ENCODE measurements at regions not wholly inside any gene's neighbourhood (a gene's known extent, or its start where the extent isn't known, plus 50 kb on each side); places are given as distances from the start of the nearest gene placed in this dataset.
"Not testable (repeated sequence)": the region's sequence is repeated elsewhere in the genome, so short reads cannot be mapped to it uniquely, and the experiment has no call there.

DNA sequence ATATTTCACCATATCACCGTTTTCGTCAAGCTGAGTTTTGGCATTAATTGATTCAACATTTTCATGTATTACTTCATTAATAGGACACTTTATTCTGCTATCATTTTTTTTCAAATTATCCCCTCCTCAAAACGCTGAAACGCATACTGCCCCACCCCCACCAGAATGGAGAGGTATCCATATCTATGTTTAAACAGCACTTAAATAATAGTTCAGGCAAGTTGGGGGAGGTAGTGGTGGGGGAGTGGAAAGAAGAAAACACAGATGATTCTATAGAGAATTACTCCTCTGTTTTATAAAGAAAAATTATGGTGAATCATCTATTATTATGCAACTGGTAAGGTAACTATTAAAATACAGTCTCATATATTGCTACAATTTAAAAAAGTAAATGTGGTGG is 314.4 kb upstream of the ZEB2 start:
- DNase-seq: no peak

DNA sequence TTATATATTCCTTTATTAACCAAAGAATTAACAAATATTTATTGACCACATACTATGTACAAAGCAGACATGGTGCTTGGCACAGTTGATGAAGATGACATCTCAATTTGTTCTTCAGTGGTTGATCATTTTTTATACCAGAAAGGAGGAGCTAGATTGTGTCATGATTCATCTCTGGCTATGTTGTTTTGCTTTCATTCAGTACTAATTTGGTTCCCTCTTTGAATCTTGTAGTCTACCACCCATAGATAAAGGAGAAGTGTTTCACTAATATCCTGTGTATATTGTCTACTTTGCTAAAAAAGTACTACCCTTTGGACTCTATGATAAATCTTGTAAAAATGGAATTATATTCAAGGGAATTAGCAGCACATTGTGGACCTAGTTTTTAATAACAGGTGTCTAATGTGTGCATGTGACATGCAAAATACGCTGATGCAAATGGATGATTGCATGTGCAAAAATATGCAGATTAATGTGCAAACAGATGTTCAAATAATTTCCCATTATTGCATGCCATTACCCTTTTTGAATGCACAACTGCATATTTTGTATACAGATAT is 313.2 kb upstream of the ZEB2 start:
- no peak for DNase-seq

DNA sequence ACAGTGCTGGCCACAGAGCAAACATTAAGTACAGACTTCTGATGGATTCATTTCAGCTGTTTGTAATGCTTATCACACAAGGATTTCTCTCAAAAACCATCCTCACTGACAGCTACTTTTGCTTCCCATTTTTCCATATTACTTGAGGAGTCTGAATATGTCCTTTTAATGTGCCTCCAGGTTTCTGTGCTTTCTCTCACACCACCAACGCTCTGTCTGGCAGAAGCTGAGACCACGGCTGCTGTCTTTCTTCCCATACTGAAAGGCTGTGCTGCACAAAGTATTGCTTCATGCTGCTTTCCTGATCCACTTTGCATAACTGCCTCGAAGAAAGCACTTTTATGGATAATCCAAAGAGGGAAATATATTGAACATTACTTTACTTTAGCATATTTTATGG is 312.1 kb upstream of the ZEB2 start:
- DNase-seq: no peak

DNA sequence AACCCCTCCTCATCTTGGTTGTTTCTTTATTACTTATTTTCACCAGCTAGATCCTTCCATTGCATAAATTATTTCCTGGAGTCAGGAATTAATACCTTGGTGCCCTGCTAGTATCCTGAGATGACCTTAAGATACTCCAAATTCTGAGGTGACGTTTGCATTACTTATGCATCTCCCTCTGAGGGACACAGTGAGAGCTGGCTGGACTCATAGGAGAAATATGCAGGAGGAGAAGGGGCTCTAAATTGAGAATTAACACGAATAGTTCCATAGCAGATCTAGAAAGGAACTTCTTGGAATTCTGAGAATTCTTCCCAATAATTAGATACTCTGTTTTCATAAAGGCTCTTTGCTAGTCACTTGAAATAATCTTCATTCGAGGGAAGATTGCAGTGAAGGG is 310.6 kb upstream of the ZEB2 start:
- no peak for DNase-seq

DNA sequence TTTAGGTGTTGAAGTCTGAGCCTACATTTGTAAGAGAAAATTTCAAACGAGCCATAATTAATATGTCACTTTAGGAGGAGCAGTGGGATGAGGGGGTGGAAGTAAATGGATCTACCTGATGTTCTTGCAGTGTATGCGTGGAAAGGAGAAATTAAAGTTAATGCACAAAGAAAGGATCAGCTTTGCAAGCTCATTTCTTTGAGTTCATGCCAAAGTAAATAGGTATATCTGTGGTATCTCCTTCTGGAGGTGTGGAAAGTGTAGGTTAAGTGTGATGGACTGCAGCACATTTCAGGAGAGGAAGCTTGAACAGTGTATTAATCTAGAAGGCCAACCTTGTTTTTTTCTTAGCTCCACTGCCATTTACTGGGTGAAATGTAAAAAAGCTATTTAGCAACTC is 307.5 kb upstream of the ZEB2 start:
- DNase-seq: no peak

DNA sequence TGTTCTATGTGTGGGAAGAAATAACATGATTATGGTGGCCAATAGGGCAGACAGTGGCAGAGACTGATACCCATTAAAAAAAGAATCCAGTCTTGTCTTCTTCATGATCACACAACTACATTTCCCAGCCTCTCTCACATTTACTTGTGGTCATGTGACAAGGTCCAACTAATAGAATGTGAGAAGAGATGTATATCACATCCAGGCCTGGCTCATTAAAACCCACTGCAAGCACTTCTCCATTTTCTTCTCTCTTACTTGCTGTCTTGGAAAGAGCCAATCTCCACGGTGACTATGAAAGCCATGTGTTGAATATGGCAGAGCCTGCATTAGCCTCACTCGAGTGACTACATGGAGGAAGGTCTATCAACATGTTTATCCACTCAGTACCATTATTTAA is 306.2 kb upstream of the ZEB2 start:
- no peak for DNase-seq

DNA sequence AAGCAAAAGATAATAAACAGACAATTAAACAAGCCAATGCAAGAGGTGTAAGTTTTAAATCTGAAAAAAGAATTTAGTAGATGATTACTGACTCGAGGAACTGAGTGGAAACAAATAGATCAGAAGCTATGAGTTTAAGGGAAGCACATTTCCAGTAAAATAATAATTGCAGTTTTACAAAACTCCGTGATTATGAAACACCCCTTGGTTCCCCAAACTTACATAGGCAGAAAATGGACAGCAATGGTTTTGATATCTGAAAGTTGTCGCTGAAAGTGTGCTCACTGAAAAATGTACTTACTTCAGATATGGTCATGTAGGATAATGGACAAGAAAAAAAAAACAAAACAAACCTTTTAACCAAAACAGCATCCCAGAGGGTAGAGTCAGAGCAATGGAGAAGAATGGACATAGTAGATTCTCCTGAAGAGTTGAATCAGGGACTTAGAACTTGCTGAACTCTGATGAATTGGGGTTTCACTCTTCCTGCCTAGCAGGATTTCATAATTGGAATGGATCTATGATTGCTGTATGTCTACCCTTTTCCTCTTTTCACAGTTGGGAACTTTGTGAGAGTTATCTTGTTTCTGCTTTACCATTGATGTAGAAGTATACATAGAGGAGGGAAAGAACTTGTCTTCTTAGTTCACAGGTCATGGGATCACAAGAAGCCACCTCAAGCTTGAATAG is 305.6 kb upstream of the ZEB2 start:
- no peak for DNase-seq

DNA sequence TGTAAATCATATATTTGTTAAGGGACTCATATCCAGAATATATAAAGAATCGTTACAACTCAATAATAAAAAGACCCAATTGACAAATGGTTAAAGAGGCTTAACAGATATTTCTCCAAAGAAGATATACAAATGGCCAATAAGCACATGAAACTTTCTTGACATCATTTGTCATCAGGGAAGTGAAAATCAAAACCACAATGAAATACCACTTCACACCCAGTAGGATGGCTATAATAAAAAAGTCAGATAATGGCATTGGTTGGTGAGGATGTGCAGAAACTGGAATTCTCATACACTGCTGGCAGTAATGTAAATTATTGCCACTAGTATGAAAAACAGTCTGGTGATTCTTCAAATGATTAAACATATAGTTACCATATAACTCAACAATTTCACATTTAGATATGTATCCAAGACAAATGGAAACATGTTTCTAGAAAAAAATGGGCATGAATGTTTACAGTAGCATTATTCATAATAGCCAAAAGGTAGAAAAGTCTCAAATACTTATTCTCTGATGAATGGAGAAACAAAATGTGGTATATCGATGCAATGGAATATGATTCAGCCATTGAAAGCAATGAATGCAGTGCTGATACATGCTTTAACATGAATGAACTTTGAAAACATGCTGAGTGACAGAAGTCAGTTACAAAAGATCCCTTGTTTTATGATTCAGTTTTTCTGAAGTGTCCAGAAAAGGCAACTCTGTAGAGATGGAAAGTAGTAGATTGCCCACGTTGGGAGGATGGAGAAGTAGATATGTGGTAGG is 304.6 kb upstream of the ZEB2 start:
- DNase-seq: no peak

DNA sequence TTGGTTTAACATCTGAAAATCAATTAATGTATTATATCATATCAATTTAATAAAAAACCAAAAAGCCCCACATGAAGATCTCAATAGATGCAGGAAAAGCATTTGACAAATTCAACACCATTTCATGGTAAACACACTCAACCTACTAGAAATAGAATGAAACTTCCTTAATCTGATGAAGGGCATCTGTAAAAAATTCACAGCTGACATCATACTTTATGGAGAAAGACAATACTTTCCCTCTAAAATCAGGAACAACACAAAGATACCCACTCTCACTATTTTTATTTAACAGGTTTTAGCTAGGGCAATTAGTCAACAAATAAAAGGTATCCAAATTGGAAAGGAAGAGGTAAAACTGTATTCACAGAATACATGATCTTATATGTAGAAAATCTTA is 303.0 kb upstream of the ZEB2 start:
- DNase-seq: no peak

DNA sequence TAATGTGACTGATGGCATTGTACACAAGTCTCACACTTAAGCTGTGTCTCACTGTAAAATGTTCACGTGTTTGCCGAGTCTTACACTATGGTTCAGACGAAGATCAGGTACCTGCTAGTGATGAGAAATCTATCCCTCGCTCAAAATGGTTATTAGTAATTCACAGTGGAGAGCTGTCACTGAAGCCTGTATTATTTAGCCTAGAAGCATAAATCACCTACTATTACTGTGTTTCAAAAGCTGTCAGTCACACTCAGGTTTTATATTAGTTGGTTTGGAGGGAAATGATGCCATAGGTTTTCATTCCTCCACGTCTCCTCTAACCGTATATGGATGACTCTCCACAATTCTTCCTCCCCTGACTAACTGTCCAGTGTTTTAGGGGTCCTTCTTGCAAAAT is 292.4 kb upstream of the ZEB2 start:
- no peak for DNase-seq

DNA sequence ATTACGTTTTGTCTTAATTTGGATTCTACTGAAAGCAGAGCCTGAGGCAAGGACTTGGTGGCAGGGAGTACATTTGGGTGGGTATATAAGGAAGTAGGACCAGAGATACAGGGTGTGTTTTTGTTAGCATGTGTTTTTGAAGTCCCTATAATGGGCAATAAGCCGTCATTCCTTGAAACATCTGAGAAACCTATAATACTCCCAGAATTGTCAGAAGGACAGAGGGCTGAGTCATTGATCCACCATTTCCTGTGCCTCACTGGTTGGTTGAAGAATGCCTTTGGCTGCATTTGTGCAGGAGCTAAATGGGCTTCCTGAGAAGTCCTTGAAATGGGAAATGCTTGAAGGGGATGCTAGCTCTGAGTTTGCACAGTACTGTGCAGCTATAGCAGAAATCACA is 281.8 kb upstream of the ZEB2 start:
- DNase-seq: no peak

DNA sequence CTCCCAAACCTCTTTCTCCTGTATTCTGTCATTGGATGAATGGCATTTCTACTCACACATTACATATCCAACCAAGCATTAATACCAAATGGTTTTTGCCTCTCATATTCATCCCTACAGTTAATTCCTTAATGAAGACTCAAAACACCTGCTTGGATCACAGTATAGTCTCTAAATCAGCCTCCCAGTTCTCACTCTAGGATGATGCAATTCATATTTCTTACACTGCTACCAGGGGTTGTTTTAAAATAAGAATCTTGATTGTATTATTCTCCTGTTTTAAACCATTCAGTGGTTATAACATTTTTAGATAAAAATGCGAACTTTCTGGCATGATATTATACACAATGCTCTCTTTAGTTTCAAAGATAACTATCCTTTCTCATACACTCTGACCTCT is 281.4 kb upstream of the ZEB2 start:
- DNase-seq: no peak

DNA sequence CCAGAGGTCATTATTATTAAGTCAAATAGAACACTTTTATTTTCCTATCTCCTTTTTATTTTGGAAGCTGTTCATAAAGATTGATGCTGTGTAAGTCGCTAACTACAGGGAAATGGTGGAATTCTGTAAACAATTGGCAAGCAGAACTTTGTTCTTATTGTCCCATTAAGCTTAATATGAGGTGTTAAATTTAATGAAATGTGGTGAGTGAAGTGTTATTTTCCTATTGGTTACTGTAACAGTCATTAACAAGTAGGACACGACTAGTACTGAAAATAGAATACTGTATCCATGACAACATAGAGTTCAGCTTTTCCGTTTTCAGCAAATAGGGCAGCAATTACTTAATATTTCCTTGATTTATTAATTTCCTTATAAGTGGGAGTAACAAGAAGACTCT is 279.1 kb upstream of the ZEB2 start:
- no peak for DNase-seq

DNA sequence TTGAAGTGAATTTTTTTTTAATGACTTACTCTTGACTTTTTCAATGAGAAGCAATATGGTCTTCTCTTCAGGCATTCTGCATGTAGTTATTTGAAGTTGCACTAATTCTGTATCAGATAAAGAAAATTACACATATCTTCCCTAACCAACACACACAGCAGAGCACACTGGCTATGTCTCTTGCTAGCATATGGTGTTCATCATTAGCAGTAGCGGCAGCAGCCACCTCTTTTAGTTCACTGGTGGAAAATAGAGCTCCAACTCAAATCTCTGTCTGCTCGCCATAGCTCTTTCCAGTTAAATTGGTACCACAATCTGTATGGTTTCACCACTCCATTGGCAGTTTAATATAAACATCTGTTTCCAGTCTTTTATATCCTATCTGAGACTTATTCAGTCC is 278.1 kb upstream of the ZEB2 start:
- DNase-seq: no peak

DNA sequence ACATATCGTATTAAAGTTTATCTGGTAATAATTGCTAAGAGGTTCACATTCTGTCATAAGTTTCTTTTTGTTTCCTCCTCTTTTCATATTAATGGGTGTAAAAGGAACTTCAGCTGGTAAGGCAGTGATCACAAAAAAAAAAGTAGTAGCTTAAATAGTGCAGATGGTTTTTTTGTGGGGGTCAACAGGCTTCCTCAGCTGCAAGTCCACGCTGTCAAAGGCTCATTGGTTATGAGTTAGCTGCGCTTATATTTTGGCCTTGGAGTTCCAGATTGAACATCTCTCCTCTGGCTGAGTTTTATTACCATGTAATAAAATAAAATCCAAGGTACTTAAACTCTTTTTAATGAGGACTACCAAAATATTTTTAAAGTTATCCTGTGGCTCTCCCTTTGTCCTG is 277.0 kb upstream of the ZEB2 start:
- DNase-seq: no peak

DNA sequence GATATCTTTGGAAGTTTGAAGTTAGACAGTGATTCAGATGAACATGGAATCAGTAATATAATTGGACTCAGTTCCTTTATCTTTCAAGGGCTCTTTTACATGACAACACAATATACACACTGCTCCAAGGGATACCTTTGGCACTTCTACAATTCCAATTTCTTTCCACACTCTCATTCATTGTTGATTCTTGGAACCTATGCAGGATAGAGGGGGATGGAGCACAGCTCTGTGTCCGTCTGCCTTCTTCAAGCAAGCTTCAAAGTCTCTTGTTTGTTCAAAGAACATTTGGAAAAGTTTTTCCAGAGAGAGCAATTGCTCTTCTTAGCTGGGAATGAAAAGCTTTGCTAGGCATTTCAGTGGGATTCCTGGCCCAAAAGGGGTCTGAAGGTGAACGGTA is 276.2 kb upstream of the ZEB2 start:
- no peak for DNase-seq

DNA sequence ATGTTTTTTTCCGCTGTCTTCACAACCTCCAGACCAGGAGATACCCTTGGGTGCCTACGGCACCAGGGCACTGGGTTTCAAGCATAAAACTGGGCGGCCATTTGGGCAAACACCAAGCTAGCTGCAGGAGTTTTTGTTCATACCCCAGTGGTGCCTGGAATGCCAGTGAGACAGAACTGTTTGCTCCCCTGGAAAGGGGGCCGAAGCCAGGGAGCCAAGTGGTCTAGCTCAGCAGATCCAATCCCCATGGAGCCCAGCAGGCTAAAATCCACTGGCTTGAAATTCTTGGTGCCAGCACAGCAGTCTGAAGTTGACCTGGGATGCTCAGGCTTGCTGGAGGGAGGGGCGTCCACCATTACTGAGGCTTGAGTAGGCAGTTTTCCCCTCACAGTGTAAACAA is 265.3 kb upstream of the ZEB2 start:
- DNase-seq: no peak

DNA sequence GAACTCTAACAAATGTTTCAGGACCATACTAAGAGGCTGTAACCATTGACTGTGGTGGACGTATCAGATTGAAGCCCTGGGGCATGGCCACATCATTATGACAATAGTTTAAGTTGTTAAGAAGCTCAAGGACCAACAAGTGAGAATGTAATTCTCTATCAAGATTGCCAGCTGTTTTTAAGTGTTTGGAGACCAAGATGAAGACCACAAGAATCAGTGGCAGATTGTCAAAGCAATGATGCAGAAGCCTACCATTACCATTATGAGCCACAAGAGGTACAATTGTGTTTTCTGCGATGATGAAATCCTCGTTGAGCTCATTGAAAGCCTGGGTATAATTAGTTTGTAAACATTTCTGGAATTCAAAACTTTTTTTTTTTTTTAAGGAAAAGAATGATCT is 261.1 kb upstream of the ZEB2 start:
- no peak for DNase-seq

DNA sequence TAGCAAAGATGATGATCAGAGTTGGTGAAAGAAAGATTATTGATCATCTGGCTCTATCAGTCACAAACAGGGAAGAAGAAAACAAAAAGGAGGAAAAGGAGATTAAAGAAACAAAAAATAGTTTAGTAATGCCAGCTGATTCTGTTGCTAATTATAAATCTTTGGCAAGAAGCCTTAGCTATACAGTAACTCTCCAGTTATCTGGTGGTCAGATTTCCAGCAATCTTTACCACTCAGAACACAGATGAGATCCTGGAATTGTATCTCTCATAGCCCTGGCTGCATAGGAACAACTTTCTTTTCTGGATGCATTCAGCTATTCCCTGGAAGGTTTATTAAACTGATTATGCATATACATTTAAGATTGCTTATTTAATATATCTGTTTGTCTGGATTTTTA is 256.8 kb upstream of the ZEB2 start:
- DNase-seq: no peak

DNA sequence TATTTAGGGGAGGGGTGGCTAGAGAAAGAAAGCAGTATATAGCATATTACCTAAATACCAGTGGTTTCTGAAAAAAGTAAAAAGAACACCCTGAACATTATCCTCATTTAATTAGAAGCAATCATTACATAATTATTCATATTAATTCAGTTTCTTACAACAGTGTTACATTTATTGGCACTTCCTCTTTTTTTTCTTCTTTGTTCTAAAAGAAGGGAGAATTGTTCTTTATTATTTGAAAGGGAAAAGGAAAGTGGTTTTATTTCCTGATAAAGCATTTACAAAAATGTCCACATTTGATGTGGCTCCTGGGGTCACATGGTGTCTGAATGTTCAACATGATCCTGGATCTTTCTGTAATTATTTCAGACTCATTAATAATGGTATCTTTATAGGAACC is 254.9 kb upstream of the ZEB2 start:
- DNase-seq: no peak

DNA sequence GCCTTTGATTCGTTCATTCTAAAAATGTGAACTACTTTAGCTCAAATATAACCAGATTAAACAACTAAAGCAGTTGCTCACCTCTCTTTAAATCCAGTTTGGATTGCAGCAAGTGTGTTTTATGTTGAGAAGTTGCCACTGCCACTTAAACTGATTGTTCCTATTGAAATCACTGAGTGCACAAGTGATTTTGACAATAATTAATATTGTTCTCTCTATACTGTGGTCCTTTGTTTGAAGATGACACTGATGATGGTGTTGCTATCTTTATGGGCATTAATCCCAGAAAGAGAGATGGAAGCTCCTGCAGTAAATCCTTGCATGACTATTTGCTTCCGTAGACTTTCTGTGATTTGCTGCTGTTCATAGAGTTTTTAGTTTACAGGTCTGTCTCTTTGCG is 251.4 kb upstream of the ZEB2 start:
- no peak for DNase-seq

DNA sequence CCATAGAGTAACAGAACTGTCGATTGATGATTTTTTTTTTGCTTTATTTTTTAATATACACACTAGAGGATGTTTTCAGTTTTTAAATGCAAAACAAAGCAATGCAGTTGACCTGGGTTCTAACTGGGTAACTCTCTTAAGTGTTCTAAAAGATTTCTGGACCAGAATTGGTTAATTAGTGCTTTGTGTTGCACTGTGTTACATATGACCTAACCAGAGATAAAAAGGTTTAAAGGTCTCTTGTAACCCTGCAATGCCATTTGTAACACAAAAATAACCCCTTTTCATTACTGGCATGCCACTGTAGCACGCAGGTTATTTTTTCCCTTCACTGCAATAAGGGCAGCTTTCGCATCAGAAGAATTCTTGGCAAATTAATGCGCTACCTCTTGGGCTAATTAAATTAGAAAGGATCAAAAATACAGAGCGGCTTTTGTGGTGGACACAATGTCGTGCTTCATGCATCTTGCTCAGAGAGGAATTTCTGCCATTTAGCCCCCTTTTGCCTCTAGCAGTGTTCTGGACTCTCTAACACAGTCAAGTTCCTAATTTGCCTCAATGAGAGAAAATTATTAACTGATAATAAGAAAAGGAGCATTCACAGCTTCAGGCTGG is 250.8 kb upstream of the ZEB2 start:
- DNase-seq: no peak

DNA sequence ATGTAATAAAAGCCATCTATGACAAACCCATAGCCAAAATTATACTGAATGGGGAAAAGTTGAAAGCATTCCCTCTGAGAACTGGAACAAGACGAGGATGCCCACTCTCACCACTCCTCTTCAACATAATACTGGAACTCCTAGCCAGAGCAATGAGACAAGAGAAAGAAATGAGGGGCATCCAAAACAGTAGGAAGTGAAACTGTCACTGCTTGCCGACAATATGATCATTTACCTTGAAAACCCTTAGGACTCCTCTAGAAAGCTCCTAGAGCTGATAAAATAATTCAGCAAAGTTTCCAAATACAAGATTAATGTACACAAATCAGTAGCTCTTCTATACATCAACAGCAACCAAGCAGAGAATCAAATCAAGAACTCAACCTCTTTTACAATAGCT is 241.0 kb upstream of the ZEB2 start:
- DNase-seq: not testable (repeated sequence)

DNA sequence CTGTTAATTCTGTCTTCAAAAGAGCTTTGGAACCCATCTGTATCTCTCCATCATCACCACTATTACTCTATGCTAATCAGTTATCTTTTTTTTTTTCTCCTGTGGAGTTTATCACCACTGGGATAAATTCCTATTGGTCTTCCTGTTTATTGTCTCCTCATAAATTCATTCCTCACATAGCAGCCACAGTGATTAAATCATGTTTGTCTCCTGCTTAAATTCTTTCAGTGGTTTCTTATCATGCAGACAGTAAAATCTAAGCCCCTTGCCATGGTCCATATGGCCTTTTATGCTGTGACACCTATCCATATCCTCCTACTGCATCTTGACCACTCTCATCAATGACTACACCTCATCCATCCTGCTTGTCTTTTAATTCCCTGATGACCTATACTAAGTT is 239.8 kb upstream of the ZEB2 start:
- no peak for DNase-seq
